GM19328 (cell line): ENCODE measurements at regions not wholly inside any gene's neighbourhood (a gene's known extent, or its start where the extent isn't known, plus 50 kb on each side); places are given as distances from the start of the nearest gene placed in this dataset.

ENCODE experiments used
- ATAC-seq: cut with Tn5 transposase; IDR thresholded peaks from one replicate; pipeline ENCODE4 v1.9.1; 2021; ENCODE audit warnings: mild to moderate bottlenecking, moderate library complexity; ENCODE audit not compliant: unreplicated experiment

GRCh38 chr4:186885289-186885688, 161.6 kb upstream of the FAT1 start:
- no peak for ATAC-seq

GRCh38 chr4:186886759-186887158, 163.1 kb upstream of the FAT1 start:
- no peak for ATAC-seq

DNA sequence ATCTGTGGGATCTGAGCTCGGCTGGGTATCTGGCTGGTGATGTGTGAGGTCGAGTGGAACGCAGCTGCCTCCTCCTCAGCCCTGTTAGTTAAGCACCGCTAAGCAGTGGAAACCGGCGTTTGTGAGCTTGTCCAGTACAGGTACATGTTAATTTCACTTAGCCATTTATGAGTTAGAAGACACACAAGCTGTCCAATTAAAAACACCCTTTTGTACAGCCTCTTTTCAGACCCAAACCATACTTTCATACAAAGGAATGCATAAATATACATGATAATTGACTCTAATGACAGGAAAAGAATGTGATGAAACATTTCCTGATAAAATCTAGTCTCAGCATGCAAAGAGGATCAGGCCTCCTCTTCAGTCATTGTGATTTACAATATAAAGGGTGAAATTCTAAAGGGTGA, 163.6 kb upstream of the FAT1 start:
- ATAC-seq = no peak

GRCh38 chr4:186887752-186888151, 164.1 kb upstream of the FAT1 start:
- ATAC-seq = no peak

DNA sequence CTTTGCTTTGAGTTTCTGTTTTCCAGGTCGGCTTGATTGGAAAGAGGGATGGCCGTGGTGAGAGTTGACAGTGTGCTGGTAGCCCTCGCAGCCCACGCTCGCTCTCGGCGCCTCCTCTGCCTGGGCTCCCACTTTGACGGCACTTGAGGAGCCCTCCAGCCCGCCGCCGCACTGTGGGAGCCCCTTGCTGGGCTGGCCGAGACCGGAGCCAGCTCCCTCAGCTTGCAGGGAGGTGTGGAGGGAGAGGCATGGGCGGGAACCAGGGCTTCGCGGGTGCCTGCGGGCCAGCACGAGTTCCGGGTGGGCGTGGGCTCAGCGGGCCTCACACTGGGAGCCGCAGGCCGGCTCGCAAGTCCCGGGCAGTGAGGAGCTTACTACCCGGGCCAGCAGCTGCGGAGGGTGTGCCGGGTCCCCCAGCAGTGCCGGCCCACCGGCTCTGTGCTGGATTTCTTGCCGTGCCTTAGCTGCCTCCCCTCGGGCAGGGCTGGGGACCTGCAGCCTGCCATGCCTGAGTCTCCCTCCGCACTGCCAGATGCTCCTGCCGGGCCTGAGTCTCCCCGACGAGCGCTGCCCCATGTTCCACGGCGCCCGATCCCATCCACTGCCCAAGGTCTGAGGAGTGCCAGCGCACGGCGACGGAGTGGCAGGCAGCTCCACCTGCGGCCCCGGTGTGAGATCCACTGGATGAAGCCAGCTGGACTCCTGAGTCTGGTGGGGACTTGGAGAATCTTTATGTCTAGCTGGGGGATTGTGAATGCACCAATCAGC, 166.4 kb upstream of the FAT1 start:
- no peak for ATAC-seq

- ATAC-seq = no peak
Measured at GRCh38 chr4:186891859-186892486, 168.3 kb upstream of the FAT1 start.

DNA sequence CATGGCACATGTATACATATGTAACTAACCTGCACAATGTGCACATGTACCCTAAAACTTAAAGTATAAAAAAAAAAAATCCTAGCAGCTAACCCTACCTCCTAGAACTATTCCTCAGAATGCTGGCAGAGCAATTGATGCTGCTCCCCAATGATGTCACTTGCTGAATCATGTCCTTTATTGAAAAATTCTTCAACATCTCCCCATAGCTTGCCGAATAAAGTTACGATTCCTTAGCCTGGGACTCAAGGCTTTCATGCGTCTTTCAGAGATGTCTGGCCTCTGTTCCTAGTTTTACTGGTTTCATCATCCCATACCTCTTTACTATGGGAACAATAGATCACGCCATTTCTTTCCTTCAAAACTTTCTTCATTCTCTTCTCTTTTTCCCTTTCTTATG, 174.7 kb upstream of the FAT1 start:
- ATAC-seq = no peak

DNA sequence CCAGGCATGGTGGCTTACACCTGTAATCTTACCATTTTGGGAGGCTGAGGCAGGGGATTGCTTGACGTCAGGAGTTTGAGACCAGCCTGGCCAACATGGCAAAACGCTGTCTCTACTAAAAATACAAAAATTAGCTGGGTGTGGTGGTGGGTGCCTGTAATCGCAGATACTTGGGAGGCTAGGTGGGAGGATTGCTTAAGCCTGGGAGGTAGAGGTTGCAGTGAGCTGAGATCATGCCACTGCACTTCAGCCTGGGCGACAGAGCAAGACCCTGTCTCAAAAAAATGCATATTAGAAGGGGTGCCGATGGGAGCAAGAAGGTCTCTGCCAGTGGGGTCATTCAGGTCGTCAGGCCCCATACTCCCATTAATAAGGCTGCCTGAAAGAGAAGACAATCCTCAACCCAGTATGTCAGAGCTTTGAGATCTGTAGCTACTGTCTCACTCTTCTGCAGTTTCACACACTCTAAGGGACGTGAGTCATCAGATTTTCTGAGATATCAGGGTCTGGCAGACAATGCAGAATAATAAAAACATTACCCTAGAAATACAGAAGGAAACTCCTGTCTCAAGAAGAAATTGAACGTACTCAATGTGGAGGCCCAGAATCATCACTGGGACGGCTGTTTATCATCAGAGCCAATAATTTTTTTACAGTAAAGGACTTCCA, 176.7 kb upstream of the FAT1 start:
- ATAC-seq = no peak

DNA sequence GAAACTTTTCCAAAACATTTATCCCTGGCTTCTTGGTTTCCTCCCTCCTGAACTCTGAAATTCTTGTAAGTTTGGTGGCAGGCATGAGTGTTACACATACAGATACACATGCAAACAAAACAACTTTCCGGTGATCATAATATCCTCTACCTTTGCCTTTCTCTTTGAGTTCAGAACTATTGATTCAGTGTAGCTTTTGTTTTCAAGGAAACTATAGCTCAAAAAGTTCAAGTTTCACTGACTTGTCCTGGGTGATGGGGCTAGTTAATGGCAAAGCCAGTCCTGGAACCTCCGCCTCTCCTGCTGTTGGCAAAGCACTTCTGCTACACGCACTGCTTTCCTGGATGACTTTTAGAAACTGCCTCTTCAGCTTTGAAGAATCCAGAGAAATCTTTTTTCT, 177.3 kb upstream of the FAT1 start:
- ATAC-seq = no peak

GRCh38 chr4:186901850-186902249, 178.2 kb upstream of the FAT1 start:
- no peak for ATAC-seq

DNA sequence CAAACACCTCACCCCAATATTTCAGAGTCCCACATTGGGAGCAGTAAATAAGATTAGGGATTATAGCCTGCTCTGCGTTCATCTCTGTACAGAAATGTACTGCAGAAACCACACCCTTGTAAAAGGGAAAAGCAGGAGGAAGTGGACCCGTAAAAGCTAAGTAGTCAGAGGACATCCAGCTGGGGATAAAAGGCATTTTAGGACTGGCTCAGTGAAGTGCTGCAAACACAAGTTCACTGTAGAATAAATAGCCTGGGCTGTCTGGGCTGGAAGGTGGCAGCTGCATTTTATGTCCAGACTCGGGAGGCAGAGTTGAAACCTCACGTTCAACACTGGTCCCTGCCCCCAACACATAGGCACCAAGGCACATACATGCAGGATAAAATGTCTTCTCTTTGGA, 178.7 kb upstream of the FAT1 start:
- no peak for ATAC-seq

- ATAC-seq = no peak
Measured at GRCh38 chr4:186904101-186904500, 180.4 kb upstream of the FAT1 start.

- ATAC-seq = no peak
Measured at GRCh38 chr4:186906722-186907121, 183.1 kb upstream of the FAT1 start.

- ATAC-seq = no peak
Measured at GRCh38 chr4:186910385-186910784, 186.7 kb upstream of the FAT1 start.

- ATAC-seq = no peak
Measured at GRCh38 chr4:186912606-186913005, 188.9 kb upstream of the FAT1 start.

DNA sequence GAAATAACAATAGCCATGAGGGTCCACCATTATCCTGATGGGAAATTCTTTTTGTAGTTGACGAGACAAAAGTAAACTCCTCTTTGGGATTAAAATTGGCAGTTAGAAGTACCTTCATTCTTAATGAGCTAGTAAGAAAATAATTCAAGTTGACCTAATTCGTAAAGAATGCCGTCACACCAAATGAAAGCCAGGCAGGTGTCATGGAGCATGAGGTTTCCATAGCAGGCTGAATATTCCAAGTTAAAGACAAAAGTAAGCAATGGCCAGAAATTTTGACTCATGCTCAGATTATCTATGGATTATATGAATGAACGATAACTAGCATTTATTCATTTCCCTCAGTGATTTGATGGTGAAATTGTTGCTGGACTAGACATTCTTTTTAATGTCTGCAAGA, 192.2 kb upstream of the FAT1 start:
- ATAC-seq = no peak

GRCh38 chr4:186917136-186917535, 193.5 kb upstream of the FAT1 start:
- no peak for ATAC-seq

DNA sequence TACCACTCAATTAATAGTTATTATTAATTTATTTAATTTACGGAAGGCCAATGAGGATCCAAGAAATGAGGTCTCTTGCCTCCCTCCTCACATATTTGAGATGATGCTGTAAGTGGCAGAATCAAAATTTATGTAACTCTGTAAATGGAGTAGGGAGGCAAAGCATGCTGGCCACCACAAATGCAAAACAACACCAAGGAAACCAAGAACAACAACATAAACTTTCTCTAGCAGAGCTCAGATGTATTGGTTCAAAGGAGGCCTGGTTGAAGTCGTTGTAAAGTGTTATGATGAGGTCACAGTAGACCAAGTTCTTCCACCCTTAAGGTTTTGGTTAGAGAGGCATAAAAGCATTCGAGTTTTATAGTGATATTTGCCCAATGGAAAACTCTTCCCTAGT, 194.8 kb upstream of the FAT1 start:
- no peak for ATAC-seq

DNA sequence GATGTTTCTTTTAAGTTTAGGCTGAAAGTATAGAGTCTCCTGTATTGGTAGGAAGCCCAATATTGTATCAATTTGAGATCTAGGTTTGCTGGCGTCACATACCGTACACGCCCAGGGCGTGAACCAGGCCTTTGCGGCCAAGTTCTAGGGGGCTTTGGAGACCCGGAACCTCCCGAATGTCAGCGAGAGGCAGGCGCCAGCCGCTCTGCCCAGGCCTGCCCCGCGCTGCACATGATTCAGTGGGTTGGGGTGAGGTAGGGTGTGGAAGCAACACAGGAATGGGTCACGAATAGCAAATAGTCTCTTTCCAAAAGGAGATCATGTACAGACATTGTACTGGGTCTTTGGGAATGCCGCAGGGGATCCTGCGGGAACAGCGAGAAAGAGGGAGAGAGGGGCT, 195.7 kb upstream of the FAT1 start:
- ATAC-seq = no peak

DNA sequence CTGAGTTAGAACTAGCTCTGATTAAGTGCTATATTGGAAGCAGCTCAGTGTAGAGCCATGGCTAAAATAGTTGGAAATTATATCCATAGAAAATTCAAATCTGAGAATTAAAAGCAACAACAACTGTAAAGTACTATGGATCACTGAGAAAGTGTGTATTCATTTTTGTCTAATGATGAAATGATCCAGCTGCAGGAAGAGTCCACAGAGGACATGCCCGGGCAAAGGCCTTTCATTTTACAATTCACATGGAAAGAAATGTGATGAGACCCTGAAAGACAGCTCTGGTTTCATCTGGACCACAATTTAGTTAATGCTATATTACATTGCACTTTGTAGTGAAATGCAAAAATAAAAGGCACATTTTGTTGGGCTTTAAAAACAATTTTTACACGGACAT, 196.8 kb upstream of the FAT1 start:
- ATAC-seq = no peak

- no peak for ATAC-seq
Measured at GRCh38 chr4:186920992-186921391, 197.3 kb upstream of the FAT1 start.

GRCh38 chr4:186924723-186925122, 201.1 kb upstream of the FAT1 start:
- no peak for ATAC-seq
